PFSK-1 (cell line): ENCODE measurements at regions not wholly inside any gene's neighbourhood (a gene's known extent, or its start where the extent isn't known, plus 50 kb on each side); places are given as distances from the start of the nearest gene placed in this dataset.

Experiments
- FOXP2 ChIP-seq: optimal IDR thresholded peaks from 2 replicates; pipeline ENCODE3; 2011; ENCODE audit warnings: borderline replicate concordance, control low read depth, inconsistent platforms; ENCODE audit not compliant: insufficient read depth; ENCODE audit errors: extremely low read length, extremely low read depth
- POLR2AphosphoS5 ChIP-seq: IDR thresholded peaks from 2 replicates; pipeline ENCODE4 v1.6.1; 2012; ENCODE audit warnings: low read depth, mild to moderate bottlenecking, control low read depth, low read length, moderate library complexity
- SIN3A ChIP-seq: IDR thresholded peaks from 2 replicates; pipeline ENCODE4 v1.6.1; 2012; ENCODE audit warnings: mild to moderate bottlenecking, low read length, moderate library complexity, borderline replicate concordance; ENCODE audit not compliant: insufficient read depth
- TAF1 ChIP-seq: IDR thresholded peaks from 2 replicates; pipeline ENCODE4 v1.6.1; 2012; ENCODE audit warnings: low read length, control low read depth, borderline replicate concordance; ENCODE audit not compliant: insufficient read depth
- TF ChIP-seq, protein P1 (sequence below), 2 experiments: IDR thresholded peaks; 2 replicates each; pipeline versions ENCODE4 v1.6.1 to v1.8.0; 2011 to 2012; ENCODE audit warnings: low read depth in 2 of 2, low read length in 2 of 2, control low read depth in 1 of 2, inconsistent platforms in 1 of 2, mild to moderate bottlenecking in 1 of 2, moderate library complexity in 1 of 2; ENCODE audit not compliant: insufficient read depth in 1 of 2

- TF ChIP-seq SIN3A (no peak), FOXP2 (no peak), POLR2AphosphoS5 (no peak), TAF1 (no peak)
- TF ChIP-seq, protein P1, sequence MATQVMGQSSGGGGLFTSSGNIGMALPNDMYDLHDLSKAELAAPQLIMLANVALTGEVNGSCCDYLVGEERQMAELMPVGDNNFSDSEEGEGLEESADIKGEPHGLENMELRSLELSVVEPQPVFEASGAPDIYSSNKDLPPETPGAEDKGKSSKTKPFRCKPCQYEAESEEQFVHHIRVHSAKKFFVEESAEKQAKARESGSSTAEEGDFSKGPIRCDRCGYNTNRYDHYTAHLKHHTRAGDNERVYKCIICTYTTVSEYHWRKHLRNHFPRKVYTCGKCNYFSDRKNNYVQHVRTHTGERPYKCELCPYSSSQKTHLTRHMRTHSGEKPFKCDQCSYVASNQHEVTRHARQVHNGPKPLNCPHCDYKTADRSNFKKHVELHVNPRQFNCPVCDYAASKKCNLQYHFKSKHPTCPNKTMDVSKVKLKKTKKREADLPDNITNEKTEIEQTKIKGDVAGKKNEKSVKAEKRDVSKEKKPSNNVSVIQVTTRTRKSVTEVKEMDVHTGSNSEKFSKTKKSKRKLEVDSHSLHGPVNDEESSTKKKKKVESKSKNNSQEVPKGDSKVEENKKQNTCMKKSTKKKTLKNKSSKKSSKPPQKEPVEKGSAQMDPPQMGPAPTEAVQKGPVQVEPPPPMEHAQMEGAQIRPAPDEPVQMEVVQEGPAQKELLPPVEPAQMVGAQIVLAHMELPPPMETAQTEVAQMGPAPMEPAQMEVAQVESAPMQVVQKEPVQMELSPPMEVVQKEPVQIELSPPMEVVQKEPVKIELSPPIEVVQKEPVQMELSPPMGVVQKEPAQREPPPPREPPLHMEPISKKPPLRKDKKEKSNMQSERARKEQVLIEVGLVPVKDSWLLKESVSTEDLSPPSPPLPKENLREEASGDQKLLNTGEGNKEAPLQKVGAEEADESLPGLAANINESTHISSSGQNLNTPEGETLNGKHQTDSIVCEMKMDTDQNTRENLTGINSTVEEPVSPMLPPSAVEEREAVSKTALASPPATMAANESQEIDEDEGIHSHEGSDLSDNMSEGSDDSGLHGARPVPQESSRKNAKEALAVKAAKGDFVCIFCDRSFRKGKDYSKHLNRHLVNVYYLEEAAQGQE (IDR thresholded peaks at IDR 0.05; ENCODE audit: insufficient read depth in 1 of 2, low read depth in 2 of 2, low read length in 2 of 2), result no peak
Measured at GRCh38 chr21:27535188-27535587, 568.3 kb upstream of the ADAMTS5 start.

GRCh38 chr21:27534206-27534605, 567.3 kb upstream of the ADAMTS5 start:
- TF ChIP-seq, protein P1 (IDR thresholded peaks at IDR 0.05; ENCODE audit: insufficient read depth in 1 of 2, low read depth in 2 of 2, low read length in 2 of 2), result no peak
- TF ChIP-seq TAF1, result no peak
- no peak for TF ChIP-seq FOXP2
- no peak for TF ChIP-seq SIN3A
- TF ChIP-seq POLR2AphosphoS5, result no peak

- TF ChIP-seq POLR2AphosphoS5 (no peak), SIN3A (no peak), TAF1 (no peak), FOXP2 (no peak)
- TF ChIP-seq, protein P1 (IDR thresholded peaks at IDR 0.05; ENCODE audit: insufficient read depth in 1 of 2, low read depth in 2 of 2, low read length in 2 of 2), result no peak
Measured at GRCh38 chr21:27532076-27532475, 565.2 kb upstream of the ADAMTS5 start.

DNA sequence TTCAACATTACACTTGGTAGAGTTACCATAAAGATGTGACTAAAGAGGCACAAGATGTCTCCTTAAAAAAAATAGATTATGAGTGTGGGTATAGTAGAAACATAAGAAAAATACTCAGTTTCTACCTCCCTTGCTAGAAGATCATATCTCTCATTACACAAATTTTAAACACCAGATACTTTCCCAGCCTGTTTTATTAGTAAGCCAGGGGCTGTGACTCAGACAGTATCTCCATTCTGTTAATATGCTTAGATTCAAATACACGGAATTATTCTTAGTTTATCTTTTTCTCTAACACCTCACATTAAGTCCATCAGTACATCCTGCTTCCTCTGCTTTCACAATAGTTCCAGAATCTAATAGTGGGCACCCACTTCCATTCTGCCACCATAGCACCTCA, 561.8 kb upstream of the ADAMTS5 start:
- TF ChIP-seq, protein P1 (IDR thresholded peaks at IDR 0.05; ENCODE audit: insufficient read depth in 1 of 2, low read depth in 2 of 2, low read length in 2 of 2), result no peak
- TF ChIP-seq FOXP2 (no peak), SIN3A (no peak), POLR2AphosphoS5 (no peak), TAF1 (no peak)

GRCh38 chr21:27526451-27526850, 559.6 kb upstream of the ADAMTS5 start:
- TF ChIP-seq TAF1, result no peak
- TF ChIP-seq FOXP2, result no peak
- no peak for TF ChIP-seq POLR2AphosphoS5
- TF ChIP-seq SIN3A, result no peak
- TF ChIP-seq, protein P1 (IDR thresholded peaks at IDR 0.05; ENCODE audit: insufficient read depth in 1 of 2, low read depth in 2 of 2, low read length in 2 of 2), result no peak
